IgD-negative memory B cell (primary cell): ENCODE measurements at regions not wholly inside any gene's neighbourhood (a gene's known extent, or its start where the extent isn't known, plus 50 kb on each side); places are given as distances from the start of the nearest gene placed in this dataset.

Source experiments
- H3K27ac Mint-ChIP-seq, 3 donors: one replicate each; pipeline ENCODE4 v1.8.0; 2020 to 2022; ENCODE audit warnings: mild to moderate bottlenecking in 3 of 3, mixed read lengths in 3 of 3, moderate library complexity in 1 of 3
- H3K27me3 Mint-ChIP-seq: one replicate; pipeline ENCODE4 v1.8.0; 2021; ENCODE audit warnings: mixed read lengths
- H3K36me3 Mint-ChIP-seq: one replicate; pipeline ENCODE4 v1.8.0; 2020; ENCODE audit warnings: mild to moderate bottlenecking, mixed read lengths
- H3K4me1 Mint-ChIP-seq, 3 donors: one replicate each; pipeline ENCODE4 v1.8.0; 2020 to 2022; ENCODE audit warnings: mixed read lengths in 3 of 3, mild to moderate bottlenecking in 1 of 3
- H3K4me3 Mint-ChIP-seq, 4 donors: one replicate each; pipeline ENCODE4 v1.8.0; 2020 to 2022; ENCODE audit warnings: mild to moderate bottlenecking in 4 of 4, mixed read lengths in 4 of 4, moderate library complexity in 3 of 4
- H3K9me3 Mint-ChIP-seq, 3 donors: one replicate each; pipeline ENCODE4 v1.8.0; 2020 to 2021; ENCODE audit warnings: mixed read lengths in 3 of 3, mild to moderate bottlenecking in 1 of 3

- H3K4me1 Mint-ChIP-seq, result peaks cover 0 to 2% (median 1%) of the 10 kb centered on the region in 3 donors
- peaks cover 4% of the 10 kb centered on the region for H3K27me3 Mint-ChIP-seq
- H3K9me3 Mint-ChIP-seq, result no peaks in the 10 kb centered on the region
- peaks cover under 1% of the 10 kb centered on the region for H3K36me3 Mint-ChIP-seq
- no peak overlapping the region for H3K27ac Mint-ChIP-seq
- no peak overlapping the region for H3K4me3 Mint-ChIP-seq
These were observed 386.6 kb downstream of the PLK2 start for GRCh38 chr5:58073243-58073642.

DNA sequence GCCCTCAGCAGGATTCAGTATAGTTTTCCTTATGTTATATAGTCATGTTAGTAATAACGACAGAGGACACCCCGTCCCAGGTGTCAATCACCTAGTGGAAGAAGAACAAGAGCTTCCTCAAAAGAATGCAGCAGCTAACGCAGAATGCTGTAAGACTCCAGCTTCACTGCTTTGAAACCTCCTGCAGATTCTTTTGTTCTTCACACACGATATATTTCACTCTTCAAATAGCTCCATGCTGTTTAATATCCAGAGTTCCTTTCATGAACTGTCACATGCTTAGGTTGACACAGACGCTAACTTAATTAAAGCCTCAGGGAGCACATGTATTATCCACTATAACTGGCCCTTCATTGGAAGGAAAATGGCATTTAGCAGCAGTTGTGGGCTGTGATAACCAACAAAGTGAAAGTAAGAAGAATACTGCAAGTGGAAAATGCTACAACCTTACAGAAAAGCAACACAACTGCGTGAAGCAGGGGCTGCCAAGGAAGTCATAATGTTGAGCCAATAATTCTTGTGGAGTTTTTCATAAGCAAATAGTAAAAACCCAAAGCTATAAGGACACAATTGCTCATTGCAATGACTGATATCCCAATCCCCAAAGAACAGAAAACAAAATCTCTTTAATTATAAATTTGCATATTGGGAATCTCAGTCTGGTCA lies 387.5 kb downstream of the PLK2 start:
- peaks cover 3% of the 10 kb centered on the region for H3K36me3 Mint-ChIP-seq
- peaks cover 4% of the 10 kb centered on the region for H3K27me3 Mint-ChIP-seq
- no peaks in the 10 kb centered on the region for H3K9me3 Mint-ChIP-seq
- H3K4me3 Mint-ChIP-seq, result no peak overlapping the region
- no peak overlapping the region for H3K27ac Mint-ChIP-seq
- peaks cover 0 to 2% (median 1%) of the 10 kb centered on the region in 3 donors for H3K4me1 Mint-ChIP-seq

DNA sequence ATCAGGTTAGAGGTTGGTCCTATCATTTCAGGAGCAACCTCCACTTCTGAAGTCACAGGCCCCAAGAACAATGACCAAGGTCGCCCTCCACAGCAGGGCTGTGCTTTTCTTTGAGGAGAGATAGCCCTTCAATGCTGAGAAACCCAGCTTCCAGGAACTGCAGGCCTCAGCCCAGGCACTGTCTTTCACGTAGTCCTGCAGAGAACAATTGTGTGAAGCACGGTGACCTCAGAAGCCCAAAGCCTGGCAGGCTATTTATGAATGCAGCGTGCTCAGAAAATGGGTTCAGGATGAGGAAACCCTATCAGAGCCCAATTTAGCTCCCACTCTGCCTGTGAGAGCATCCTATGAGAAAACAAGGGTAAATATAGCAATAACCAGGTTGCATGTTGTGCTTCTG lies 388.3 kb downstream of the PLK2 start:
- peaks cover 0 to 2% (median 1%) of the 10 kb centered on the region in 3 donors for H3K4me1 Mint-ChIP-seq
- H3K9me3 Mint-ChIP-seq, result peaks cover 0 to 1% (median 0%) of the 10 kb centered on the region in 3 donors
- H3K27me3 Mint-ChIP-seq, result peaks cover 4% of the 10 kb centered on the region
- peaks cover 3% of the 10 kb centered on the region for H3K36me3 Mint-ChIP-seq
- no peak overlapping the region for H3K27ac Mint-ChIP-seq
- H3K4me3 Mint-ChIP-seq, result no peak overlapping the region

- peaks cover 0 to 1% (median 0%) of the 10 kb centered on the region in 3 donors for H3K9me3 Mint-ChIP-seq
- H3K4me3 Mint-ChIP-seq, result no peak overlapping the region
- H3K27me3 Mint-ChIP-seq, result peaks cover 6% of the 10 kb centered on the region
- H3K4me1 Mint-ChIP-seq, result peaks cover 0 to 2% (median 1%) of the 10 kb centered on the region in 3 donors
- H3K36me3 Mint-ChIP-seq, result peaks cover 3% of the 10 kb centered on the region
- no peak overlapping the region for H3K27ac Mint-ChIP-seq
These were observed 390.0 kb downstream of the PLK2 start for GRCh38 chr5:58069846-58070245.

- no peak overlapping the region for H3K4me3 Mint-ChIP-seq
- H3K36me3 Mint-ChIP-seq, result peaks cover 3% of the 10 kb centered on the region
- no peak overlapping the region for H3K27ac Mint-ChIP-seq
- H3K9me3 Mint-ChIP-seq, result peaks cover 0 to 1% (median 0%) of the 10 kb centered on the region in 3 donors
- peaks cover 0 to 2% (median 1%) of the 10 kb centered on the region in 3 donors for H3K4me1 Mint-ChIP-seq
- H3K27me3 Mint-ChIP-seq, result peaks cover 6% of the 10 kb centered on the region
These were observed 390.7 kb downstream of the PLK2 start for GRCh38 chr5:58069016-58069705.

DNA sequence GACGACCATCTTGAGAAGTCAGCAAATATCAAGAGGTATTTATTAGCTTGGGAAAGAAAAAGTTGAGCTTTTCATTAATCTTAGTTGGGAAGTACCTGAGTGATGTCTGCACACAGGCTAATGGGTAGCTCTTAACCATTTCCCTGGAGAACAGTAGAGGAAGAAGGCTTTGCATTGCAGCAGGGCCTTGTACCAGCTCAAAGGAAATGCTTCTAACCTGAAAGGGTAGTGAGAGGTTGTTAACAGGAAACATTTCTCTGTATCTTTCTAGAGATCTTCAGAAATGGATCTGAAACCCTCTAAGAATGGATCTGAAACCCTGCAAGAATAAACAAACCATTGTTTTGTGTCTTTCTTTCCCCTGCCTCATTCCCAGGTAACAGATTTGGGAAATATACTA lies 393.3 kb downstream of the PLK2 start:
- no peaks in the 10 kb centered on the region for H3K4me1 Mint-ChIP-seq
- peaks cover 2% of the 10 kb centered on the region for H3K27me3 Mint-ChIP-seq
- H3K4me3 Mint-ChIP-seq, result no peak overlapping the region

GRCh38 chr5:58066076-58066475 lies 393.8 kb downstream of the PLK2 start:
- H3K4me3 Mint-ChIP-seq, result no peak overlapping the region
- no peaks in the 10 kb centered on the region for H3K4me1 Mint-ChIP-seq
- no peak overlapping the region for H3K27ac Mint-ChIP-seq
- peaks cover 2% of the 10 kb centered on the region for H3K27me3 Mint-ChIP-seq
- peaks cover 0 to 1% (median 0%) of the 10 kb centered on the region in 3 donors for H3K9me3 Mint-ChIP-seq
- peaks cover 3% of the 10 kb centered on the region for H3K36me3 Mint-ChIP-seq

More for the DNA sequence above, 393.3 kb downstream of the PLK2 start:
- H3K36me3 Mint-ChIP-seq, result peaks cover 3% of the 10 kb centered on the region
- H3K9me3 Mint-ChIP-seq, result peaks cover 0 to 1% (median 0%) of the 10 kb centered on the region in 3 donors
- H3K27ac Mint-ChIP-seq, result no peak overlapping the region

- H3K27ac Mint-ChIP-seq, result no peak overlapping the region
- H3K4me1 Mint-ChIP-seq, result no peaks in the 10 kb centered on the region
- no peak overlapping the region for H3K4me3 Mint-ChIP-seq
- H3K9me3 Mint-ChIP-seq, result peaks cover 0 to 1% (median 0%) of the 10 kb centered on the region in 3 donors
- H3K36me3 Mint-ChIP-seq, result peaks cover 3% of the 10 kb centered on the region
- peaks cover 2% of the 10 kb centered on the region for H3K27me3 Mint-ChIP-seq
These were observed 395.1 kb downstream of the PLK2 start for GRCh38 chr5:58064801-58065200.

- Mint-ChIP-seq H3K27me3 (peaks cover 2% of the 10 kb centered on the region), H3K9me3 (peaks cover 5 to 6% (median 5%) of the 10 kb centered on the region in 3 donors), H3K4me3 (no peak overlapping the region), H3K4me1 (no peaks in the 10 kb centered on the region), H3K27ac (no peak overlapping the region), H3K36me3 (no peaks in the 10 kb centered on the region)
These were observed 398.9 kb downstream of the PLK2 start for GRCh38 chr5:58060996-58061395.

DNA sequence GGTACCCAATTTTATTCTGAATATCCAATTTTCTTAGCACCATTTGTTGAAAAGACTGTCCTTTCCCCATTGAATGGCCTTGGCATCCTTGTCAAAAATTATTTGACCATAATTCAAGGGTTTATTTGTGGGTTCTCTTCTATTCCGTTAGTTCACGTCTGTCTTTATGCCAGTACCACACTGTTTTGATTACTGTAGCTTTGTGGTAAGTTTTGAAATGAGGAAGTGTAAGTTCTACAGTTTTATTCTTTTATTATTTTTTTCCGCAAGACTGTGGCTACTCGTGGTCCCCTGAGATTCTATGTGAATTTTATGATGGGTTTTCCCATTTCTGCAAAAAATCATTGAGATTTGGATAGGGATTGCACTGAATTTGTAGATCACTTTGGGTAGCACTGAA lies 402.6 kb downstream of the PLK2 start:
- H3K27ac Mint-ChIP-seq, result no peak overlapping the region
- H3K9me3 Mint-ChIP-seq, result peaks cover 5 to 9% (median 6%) of the 10 kb centered on the region in 3 donors
- no peaks in the 10 kb centered on the region for H3K4me1 Mint-ChIP-seq
- H3K27me3 Mint-ChIP-seq, result no peaks in the 10 kb centered on the region
- no peak overlapping the region for H3K4me3 Mint-ChIP-seq
- no peaks in the 10 kb centered on the region for H3K36me3 Mint-ChIP-seq

DNA sequence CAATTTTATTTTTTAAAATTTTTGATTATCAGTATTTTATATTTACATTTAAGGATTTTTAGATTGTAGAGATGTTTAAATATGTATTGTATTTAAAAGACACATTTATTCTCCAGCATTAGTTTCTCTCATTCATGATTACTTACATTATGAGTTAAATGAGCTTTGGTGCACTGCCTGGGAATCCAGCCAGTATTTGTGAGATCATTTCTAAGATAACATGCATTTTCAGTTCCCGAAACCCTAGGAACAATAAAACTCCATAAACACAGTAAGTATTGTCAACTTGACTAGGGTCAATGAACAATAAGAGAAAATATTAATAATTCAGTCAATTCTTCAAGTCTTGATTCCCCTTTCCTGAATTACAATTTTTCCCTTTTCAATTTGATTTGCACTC lies 403.3 kb downstream of the PLK2 start:
- H3K4me1 Mint-ChIP-seq, result no peaks in the 10 kb centered on the region
- H3K36me3 Mint-ChIP-seq, result no peaks in the 10 kb centered on the region
- H3K9me3 Mint-ChIP-seq, result peaks cover 5 to 9% (median 6%) of the 10 kb centered on the region in 3 donors
- no peaks in the 10 kb centered on the region for H3K27me3 Mint-ChIP-seq
- no peak overlapping the region for H3K27ac Mint-ChIP-seq
- no peak overlapping the region for H3K4me3 Mint-ChIP-seq

DNA sequence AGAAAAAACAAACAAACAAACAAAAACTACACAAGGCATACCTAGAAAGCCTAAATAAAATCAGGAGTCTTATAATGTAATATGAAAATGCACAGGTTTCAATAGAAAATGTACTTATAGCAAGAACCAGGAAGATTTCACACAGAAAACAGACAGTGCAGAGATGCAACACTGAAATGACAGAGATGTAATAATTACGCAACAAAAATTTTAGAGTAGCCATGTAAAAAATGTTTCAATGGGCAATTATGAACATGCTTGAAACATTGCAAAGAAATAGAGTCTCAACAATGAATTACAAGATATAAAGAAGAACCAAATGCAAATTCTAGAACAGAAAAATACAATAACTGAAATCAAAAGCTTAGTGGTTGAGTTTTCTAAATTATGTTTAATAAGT lies 405.9 kb downstream of the PLK2 start:
- Mint-ChIP-seq H3K4me1 (no peaks in the 10 kb centered on the region), H3K4me3 (no peak overlapping the region), H3K9me3 (peaks cover 5 to 12% (median 6%) of the 10 kb centered on the region in 3 donors), H3K27me3 (no peaks in the 10 kb centered on the region), H3K27ac (no peak overlapping the region), H3K36me3 (no peaks in the 10 kb centered on the region)

DNA sequence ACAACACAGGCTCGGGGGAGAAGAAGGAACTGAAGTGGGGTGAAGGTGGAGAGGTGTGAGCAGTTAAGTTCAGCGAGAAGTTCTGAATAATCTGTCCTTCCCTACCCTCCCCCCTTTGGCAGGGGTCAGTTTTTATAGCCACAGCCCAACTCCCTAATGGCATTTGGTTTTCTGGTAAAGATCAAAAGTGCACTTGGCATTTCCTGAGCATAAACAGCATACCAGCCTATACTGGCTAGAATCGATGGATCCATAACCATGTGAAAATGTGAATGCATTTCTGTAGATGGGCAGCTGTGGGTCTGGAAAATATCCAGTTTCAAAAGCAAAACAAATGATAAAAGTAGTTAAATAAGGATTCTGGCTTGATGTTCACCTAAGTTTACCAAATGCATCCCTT lies 410.9 kb downstream of the PLK2 start:
- no peak overlapping the region for H3K4me3 Mint-ChIP-seq

GRCh38 chr5:58048185-58048925 lies 411.5 kb downstream of the PLK2 start:
- Mint-ChIP-seq H3K27me3 (no peaks in the 10 kb centered on the region), H3K4me1 (no peaks in the 10 kb centered on the region), H3K36me3 (no peaks in the 10 kb centered on the region), H3K9me3 (peaks cover 0 to 3% (median 0%) of the 10 kb centered on the region in 3 donors), H3K27ac (no peak overlapping the region), H3K4me3 (no peak overlapping the region)

More for the DNA sequence above, 410.9 kb downstream of the PLK2 start:
- Mint-ChIP-seq H3K27me3 (no peaks in the 10 kb centered on the region), H3K36me3 (no peaks in the 10 kb centered on the region), H3K9me3 (peaks cover 0 to 3% (median 0%) of the 10 kb centered on the region in 3 donors), H3K27ac (no peak overlapping the region), H3K4me1 (no peaks in the 10 kb centered on the region)

- H3K27ac Mint-ChIP-seq, result no peak overlapping the region
- no peaks in the 10 kb centered on the region for H3K4me1 Mint-ChIP-seq
- H3K4me3 Mint-ChIP-seq, result no peak overlapping the region
- peaks cover 0 to 3% (median 0%) of the 10 kb centered on the region in 3 donors for H3K9me3 Mint-ChIP-seq
- H3K36me3 Mint-ChIP-seq, result no peaks in the 10 kb centered on the region
- no peaks in the 10 kb centered on the region for H3K27me3 Mint-ChIP-seq
These were observed 413.5 kb downstream of the PLK2 start for GRCh38 chr5:58046371-58046770.
